ENCODE measurements at regions not wholly inside any gene's neighbourhood (a gene's known extent, or its start where the extent isn't known, plus 50 kb on each side); places are given as distances from the start of the nearest gene placed in this dataset.
"Not testable (repeated sequence)": the region's sequence is repeated elsewhere in the genome, so short reads cannot be mapped to it uniquely, and the experiment has no call there.

- no peak for DNase-seq
Observed at GRCh38 chr2:40043641-40044040, 264.6 kb upstream of the THUMPD2 start.

DNA sequence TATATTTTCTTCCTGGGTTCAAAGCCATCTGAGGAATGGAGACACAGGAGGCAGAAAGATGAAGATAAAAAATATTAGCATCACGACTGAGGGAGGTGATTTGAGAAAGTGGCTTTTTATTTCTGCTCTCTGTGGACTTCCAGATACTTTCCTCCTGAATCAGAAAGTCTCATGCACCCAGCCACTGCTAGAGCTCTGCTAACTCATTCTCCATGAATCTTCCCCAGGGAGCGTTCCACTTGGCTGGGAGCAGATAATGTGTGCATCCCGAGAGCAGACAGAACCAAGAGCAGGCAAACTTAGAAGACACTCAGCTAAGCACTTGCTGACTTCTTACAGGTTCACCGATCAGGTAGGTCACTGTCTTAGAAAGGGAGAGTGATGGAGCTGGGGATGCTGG is 264.1 kb upstream of the THUMPD2 start:
- DNase-seq = no peak

DNA sequence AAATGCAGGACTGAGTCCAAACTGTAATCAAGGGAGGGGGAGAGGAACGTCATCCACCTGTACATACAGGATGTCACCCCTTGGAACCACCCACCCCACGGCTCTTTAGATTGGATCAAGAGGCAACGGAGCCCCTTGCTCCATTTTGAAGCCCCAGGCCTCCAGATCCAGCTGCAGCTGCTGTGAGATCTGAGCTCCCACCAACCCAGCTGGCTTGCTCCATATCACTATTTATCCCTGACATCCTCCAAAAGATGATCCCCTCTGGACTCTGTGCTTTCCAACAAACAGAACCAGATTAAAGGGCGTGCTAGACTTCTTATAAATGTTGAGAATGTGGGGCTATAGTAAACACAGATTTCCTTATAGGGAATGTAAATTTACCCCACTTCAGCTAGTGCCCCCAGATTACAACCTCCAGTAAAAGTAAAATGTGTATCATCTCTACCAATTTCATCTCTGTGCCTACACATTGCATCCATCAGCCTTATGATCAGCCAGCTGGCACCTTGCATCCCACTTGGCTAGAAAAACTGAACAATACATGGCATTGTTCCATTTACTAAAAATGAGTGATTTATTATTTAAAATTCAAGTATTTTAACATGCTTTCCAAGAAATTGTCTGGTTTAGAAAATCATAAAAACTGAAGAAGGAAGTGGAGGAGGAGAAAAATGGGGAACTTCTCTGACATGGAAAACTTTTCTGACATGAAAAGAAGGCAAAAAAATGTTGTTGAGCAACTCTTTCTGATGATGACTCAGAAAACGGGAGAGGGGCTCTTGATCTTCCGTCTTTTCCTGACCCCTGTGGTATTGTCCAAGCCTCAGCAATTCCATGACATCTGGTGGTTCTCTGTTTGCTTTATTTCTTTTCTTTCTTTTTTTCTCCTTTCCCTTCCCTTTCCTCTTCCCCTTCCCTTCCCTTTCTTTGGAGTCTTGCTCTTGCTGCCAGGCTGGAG is 262.6 kb upstream of the THUMPD2 start:
- peak; percentile 11 for DNase-seq

- no peak for DNase-seq
Observed at GRCh38 chr2:40039549-40039948, 260.5 kb upstream of the THUMPD2 start.

DNA sequence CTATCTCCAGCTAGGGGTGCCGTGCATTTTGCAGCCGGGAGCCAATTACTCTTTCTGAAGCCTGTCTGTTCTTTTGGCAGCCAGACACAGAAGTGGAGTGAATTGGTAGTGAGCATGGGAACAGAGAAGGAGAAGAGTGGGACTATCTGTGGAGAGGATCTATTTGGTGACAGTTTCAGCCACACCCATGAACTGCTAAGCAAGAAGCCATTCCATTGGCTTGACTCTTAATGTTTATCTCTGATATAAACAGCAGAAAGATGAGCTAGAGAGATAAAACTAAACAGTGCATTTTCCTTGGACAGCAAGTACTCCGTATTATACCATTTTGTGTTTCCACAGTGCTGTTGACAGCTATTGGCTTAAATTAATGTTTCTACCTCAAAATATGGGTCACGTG is 259.6 kb upstream of the THUMPD2 start:
- no peak for DNase-seq

DNA sequence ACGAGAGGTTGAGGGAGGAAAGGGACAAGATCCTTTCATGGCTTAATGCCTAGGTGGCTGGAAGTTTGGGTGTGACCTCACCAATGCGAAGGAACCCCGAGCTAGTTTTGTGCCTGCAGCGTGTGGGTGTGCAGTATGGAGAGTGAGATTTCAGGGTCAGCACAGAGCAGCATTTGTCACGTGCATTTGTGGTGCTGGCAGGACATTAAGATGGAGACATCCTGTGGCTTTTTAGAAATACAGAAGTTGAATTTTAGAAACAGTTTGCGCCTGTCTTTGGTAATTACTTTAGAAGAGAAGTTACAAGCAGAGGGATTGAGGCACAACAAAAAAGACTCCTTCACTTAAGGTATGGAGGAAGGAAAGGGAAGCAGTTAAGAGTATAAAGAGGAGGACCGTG is 258.2 kb upstream of the THUMPD2 start:
- no peak for DNase-seq

DNA sequence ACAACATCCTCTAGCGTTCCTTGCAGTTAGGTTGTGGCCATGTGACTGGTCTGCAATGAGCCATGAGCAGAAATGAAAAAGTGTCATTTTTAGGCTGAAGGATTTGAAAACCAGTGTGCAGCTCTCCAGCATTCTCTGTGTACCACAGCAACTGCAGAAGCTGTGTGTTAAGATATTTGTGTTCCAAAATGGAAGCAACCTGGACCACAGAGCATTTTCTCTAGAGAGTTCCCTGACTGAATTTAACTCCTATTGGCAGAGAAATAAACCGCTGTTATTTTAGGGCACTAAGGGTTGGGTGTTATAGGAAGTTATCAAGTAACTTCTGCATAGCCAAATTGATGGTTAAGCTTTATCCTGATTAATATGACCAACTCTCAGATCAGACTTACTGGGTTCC is 257.2 kb upstream of the THUMPD2 start:
- DNase-seq = no peak

DNA sequence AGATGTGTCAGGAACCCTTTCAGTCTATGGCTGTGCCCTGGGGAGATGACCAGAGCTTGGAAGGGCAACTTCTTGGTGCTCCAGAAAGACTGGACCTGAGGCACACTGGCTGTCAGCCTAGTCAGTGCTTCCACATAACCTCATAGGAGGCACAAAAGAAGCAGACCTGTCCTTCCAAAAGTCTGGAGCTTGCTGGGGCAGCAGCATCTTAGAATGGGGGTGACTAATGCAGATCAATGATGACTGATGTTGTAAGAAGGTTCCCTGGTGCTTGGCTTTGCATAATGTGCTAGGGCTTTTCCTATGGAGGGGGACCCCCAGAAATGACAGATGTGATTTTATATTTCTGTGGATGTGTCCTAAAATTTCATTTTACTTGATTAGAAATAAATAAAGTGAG is 255.7 kb upstream of the THUMPD2 start:
- DNase-seq = no peak

- DNase-seq = peak; percentile 88
Observed at GRCh38 chr2:40034198-40034597, 255.1 kb upstream of the THUMPD2 start.

- peak; percentile 31 for DNase-seq
Observed at GRCh38 chr2:40033781-40034180, 254.7 kb upstream of the THUMPD2 start.

DNA sequence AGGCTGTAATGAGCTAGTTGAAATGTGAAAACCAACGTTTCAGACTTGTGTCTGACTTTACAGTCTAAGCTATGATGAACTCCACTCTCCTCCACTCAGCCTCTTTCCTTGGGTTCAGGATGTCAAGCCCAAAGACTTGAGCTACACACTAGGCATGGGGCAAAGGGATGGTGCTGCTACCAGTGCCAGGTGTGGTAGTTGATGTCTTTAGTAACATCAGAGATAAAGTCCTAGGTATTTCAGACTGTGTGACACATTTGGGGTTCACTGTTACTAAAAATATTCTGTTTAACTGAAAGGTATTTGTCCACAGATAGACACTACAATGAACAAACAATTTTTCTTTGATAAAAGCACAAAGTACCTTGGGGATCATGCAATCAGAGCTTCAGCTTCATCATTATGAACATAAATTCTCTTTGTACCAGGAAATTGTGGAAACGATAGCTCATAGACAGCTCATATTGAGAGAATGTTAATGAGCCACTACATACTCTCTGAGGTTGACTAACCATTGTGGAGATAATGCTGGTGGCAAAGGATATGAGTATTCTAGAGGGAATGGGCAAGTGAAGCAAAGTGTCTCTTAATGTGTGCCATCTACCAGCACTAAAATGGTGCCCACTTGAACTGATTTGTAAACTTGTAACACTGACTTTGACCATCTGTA is 253.7 kb upstream of the THUMPD2 start:
- DNase-seq = peak; percentile 87

- no peak for DNase-seq
Observed at GRCh38 chr2:40030456-40030975, 251.5 kb upstream of the THUMPD2 start.

- no peak for DNase-seq
Observed at GRCh38 chr2:40028792-40029488, 249.9 kb upstream of the THUMPD2 start.

- no peak for DNase-seq
Observed at GRCh38 chr2:40027968-40028367, 248.9 kb upstream of the THUMPD2 start.

- DNase-seq = peak; percentile 44
Observed at GRCh38 chr2:40025276-40025675, 246.2 kb upstream of the THUMPD2 start.

GRCh38 chr2:40020997-40021396 is 241.9 kb upstream of the THUMPD2 start:
- no peak for DNase-seq

- no peak for DNase-seq
Observed at GRCh38 chr2:40016151-40016885, 237.3 kb upstream of the THUMPD2 start.

- DNase-seq = not testable (repeated sequence)
Observed at GRCh38 chr2:40013962-40014361, 234.9 kb upstream of the THUMPD2 start.

DNA sequence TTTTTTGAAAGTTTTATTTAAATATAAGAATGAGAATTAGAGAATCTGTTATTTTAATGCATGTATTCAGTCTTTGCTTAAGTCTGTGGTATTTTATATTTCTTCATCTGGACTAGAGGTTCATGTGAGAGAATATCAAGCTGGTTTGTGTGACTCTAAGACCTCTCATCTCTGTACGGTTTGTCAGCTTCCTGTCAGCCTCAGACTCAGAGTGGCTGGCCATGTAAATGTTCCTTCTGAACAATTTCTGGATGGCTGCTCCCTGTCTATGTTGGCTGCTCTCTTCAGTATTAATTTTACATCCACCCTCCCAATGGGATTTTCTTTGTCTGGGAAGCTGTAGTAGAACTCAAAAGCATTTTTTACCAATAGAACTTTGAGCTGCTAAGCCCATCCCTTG is 225.3 kb upstream of the THUMPD2 start:
- no peak for DNase-seq

- no peak for DNase-seq
Observed at GRCh38 chr2:40002339-40002738, 223.3 kb upstream of the THUMPD2 start.

GRCh38 chr2:39999864-40000263 is 220.8 kb upstream of the THUMPD2 start:
- DNase-seq = no peak

GRCh38 chr2:39998617-39999016 is 219.6 kb upstream of the THUMPD2 start:
- no peak for DNase-seq

GRCh38 chr2:39996653-39997080 is 217.6 kb upstream of the THUMPD2 start:
- DNase-seq = peak; percentile 74

All from NCI-H226 (cell line).